Spleen (tissue), 7 donors: ENCODE measurements at regions not wholly inside any gene's neighbourhood (a gene's known extent, or its start where the extent isn't known, plus 50 kb on each side); places are given as distances from the start of the nearest gene placed in this dataset.

ENCODE experiments used
- CTCF ChIP-seq, 11 experiments: fragments of 200-600 bp in 7 of 11; fragments of 450-650 bp in 4 of 11; sonication (generic) in 4 of 11; IDR thresholded peaks in 8 of 11; conservative IDR thresholded peaks in 3 of 11; 1 replicate in 7 of 11; 2 replicates in 4 of 11; pipeline versions ENCODE4 v1.4.0 to v1.8.0; 2016 to 2021; ENCODE audit warnings: antibody characterized with exemption in 11 of 11, inconsistent platforms in 4 of 11, mild to moderate bottlenecking in 1 of 11
- POLR2A ChIP-seq, 3 donors: fragments of 450-650 bp; IDR thresholded peaks; one replicate each; pipeline ENCODE4 v1.5.1; 2017; ENCODE audit warnings: antibody characterized with exemption in 3 of 3, mild to moderate bottlenecking in 1 of 3
- donor health status: DM: no; HTN: no; CAD: no; lungs with moderate emphysema.
- donor health status: DM: no; HTN: no; CAD: no.
- donor health status: DM: no; HTN: no; CAD: no.

DNA sequence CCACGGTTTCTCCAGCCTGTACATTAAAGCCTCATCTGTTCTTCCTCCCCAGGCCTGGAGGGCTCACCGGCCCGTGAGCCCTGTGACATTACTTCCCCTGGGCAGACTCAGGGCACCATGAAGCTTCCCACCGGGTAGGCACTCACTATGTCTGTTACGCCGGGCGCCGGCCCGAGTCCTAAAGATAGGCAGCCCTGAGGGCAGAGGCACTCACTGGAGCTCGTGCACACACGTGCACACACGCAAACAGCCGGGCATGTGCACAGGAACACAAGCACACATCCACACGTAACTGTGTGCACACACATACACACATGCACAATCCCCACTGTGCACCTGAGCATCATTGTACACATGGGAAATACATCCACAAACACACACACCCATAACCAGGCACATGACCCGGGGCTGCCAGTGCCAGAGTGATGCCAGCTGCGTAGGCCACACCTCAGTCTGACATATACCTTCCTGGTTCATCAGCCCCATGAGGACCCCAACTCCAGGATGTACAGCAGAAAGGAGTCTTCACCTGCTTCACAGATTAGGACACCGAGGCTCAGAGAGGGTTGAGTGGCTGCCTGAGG, 83.7 kb downstream of the YTHDF1 start:
- TF ChIP-seq CTCF (IDR thresholded peaks at IDR 0.05 in 8 of 11, conservative IDR thresholded peaks at IDR 0.05 in 3 of 11) (no peak), POLR2A (IDR thresholded peaks at IDR 0.05) (no peak)
